GM18508 (cell line): ENCODE measurements at regions not wholly inside any gene's neighbourhood (a gene's known extent, or its start where the extent isn't known, plus 50 kb on each side); places are given as distances from the start of the nearest gene placed in this dataset.
A peak's percentile ranks its signal among the peaks of the same experiment; 100 is the strongest.

ENCODE experiments used
- ATAC-seq: cut with Tn5 transposase; IDR thresholded peaks from one replicate; pipeline ENCODE4 v1.9.1; 2021; ENCODE audit warnings: moderate number of reproducible peaks; ENCODE audit not compliant: insufficient read depth, unreplicated experiment

GRCh38 chr2:153047220-153047619, 328.8 kb downstream of the ARL6IP6 start:
- no peak for ATAC-seq

GRCh38 chr2:153043385-153043784, 325.0 kb downstream of the ARL6IP6 start:
- no peak for ATAC-seq

GRCh38 chr2:153028626-153029025, 310.2 kb downstream of the ARL6IP6 start:
- ATAC-seq = no peak

DNA sequence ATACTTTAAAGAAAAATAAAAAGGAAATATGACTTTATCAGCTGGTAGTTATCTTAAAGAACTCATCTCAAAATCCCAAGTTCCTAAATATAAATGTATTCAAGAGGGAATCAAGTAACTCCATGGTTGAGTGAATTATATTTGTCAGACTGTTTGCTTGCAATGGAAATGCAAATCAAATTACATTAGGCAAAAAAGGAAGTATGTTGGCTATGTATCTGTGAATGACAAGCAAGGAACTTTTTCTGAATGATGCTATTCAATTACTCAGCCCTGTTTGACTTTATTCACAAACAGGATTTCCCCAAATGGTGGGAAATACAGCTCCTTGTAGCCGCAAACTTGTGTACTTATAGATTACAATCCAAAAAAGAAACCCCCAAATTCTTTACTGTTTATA, 309.1 kb downstream of the ARL6IP6 start:
- ATAC-seq = no peak

DNA sequence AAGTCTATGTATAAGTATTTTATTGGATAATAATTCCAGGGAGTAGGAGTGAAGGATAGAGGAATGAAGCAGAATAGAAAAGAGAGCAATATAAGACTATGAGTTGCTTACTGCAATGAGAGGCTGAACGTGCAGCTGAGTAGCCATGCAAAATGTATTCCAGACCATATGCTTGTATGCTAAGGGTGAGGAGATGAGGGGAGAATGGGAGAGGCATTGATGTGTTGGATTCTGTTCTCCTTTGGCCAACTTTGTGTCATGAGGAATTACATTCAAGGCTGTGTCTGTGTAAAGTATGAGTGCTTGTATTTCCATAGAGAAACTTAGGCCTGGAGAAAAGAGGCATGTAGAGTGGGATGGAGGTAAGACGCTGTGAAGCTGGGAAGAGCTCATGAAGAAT, 301.8 kb downstream of the ARL6IP6 start:
- no peak for ATAC-seq

DNA sequence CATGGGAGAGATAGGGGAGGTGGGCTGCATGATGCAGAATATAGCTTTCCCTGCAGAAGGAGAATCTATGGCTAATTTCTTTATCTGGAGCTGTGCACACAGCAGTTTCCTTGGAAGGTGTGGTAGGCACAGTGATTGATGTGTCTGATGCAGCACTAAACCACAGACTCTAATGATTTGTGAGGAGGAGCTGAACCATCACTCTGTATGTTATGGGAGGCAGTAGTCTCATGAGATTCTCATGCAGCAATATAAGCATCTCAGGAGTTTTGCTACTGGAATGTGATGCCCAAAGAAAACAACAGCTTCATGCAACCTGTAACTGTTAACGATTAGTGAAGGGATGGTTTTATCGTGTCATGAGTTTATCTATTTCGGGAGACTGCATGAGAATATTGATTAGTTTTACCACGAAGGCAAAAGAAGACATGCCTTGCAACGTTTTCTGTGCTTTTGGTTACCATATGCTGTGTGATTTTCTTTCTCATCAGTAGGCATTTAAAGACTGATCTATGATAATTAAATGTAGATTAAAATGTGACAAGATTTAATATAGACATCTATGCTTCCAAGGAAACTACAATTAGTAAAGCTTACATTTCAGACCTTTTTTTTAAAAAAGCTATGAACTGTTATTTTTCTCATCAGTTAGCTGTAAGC, 286.8 kb downstream of the ARL6IP6 start:
- no peak for ATAC-seq

DNA sequence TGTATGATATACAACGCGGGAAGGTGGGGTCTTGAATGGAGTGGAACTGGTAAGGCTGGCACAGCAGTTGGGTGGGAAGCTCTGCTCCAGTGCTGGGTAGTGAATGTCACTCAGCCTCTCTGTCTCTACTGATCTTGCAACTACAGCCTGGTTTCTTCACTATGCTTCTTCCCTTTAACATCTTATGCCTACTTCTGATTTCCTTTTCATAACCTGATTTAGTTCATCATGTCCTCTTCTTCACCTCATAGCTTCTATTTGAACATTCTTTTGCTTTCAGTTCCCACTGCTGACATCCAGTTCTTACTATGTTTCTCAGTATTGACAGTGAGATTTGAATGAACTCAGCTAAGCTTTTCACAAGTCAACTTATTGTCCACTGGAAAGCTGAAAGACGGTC, 286.2 kb downstream of the ARL6IP6 start:
- ATAC-seq = no peak

GRCh38 chr2:152974146-152974545, 255.7 kb downstream of the ARL6IP6 start:
- ATAC-seq = no peak

DNA sequence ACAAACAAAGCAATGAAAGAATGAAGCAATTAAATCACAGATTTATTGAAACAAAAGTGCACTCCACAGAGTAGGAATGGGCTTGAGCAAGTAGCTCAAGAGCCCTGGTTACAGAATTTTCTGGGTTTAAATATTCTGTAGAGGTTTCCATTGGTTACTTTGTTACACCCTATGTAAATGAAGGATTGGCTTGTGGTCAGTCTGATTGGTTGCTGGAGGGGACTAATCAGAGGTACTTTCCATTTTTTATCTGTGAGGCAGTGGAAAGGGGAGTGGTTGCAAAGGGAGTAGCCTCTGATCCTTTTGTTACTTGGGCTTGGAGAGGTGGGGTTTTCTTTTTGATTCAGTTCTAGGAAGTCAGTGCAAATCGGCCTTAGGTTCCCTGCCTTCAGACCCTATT, 253.3 kb downstream of the ARL6IP6 start:
- no peak for ATAC-seq

DNA sequence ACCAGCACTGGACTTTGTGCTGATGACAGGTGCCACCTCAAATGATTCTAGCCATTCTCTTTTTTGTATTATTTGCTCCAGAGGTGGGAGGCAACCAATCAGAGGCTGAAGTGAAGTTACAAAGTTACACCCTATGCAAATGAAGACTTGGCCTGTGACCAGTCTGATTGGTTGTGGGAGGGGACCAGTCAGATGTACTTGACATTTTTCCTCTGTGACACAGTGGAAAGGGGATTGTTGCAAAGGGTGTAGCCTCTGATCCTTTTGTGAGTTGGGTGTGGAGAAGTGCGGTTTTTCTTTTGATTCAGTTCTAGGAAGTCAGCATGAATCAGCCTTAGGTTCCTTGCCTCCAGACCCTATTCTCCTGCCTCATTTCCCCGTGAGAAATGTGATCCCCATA, 244.0 kb downstream of the ARL6IP6 start:
- ATAC-seq = no peak

DNA sequence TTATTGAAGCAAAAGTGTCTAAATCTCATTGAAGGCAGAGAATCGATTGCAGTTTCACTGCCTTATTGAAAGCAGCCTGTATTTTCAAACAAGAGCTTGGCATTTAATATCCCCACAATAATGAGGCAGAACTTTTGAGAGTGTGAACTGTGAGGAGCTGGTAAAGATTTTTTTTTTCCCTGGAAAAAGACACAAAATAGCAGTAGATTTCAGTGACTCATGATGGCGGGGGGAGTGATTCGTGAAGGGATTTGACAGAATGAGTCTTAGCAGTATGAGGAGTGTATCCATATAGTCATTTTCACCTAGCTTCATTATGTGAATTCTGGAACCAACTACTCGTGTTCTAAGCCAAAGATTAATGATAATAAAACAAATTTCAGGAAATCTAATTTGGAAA, 242.9 kb downstream of the ARL6IP6 start:
- no peak for ATAC-seq

DNA sequence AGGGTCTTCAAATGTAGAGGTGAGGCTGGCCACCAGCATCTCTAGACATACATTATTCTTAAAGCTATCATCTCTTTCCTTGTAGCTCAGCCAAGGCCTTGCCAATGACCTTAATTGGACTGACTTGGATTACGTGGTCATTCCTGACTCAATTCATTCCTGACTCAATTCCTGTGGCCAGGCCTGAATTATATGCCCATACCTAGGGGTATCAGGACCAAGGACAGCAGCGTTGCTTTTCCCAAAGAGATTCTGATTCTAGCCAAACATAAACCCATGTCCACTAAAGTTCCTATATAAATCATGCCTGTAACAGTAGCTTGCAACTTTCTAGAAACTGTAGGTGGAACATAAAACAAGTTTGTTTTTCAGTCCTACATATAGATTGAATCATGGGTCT, 231.7 kb downstream of the ARL6IP6 start:
- no peak for ATAC-seq

DNA sequence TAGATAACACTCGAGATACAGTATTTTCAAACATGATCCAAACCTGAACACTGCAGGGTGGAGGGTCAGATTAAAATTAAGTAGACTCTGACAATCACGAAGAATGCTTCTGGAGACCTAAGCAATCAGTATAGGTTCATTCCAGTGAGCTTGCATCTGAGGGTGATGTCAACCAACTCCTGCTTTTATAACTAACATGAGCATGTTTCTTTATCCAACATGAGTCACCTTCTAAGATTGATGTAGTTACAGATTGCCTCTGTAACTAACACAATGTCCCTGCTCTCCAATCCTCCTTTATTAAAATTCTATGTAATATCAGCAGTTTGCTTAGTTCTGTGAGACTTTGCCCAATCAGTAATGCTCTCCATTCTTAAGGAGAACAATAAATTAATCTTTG, 225.7 kb downstream of the ARL6IP6 start:
- no peak for ATAC-seq

DNA sequence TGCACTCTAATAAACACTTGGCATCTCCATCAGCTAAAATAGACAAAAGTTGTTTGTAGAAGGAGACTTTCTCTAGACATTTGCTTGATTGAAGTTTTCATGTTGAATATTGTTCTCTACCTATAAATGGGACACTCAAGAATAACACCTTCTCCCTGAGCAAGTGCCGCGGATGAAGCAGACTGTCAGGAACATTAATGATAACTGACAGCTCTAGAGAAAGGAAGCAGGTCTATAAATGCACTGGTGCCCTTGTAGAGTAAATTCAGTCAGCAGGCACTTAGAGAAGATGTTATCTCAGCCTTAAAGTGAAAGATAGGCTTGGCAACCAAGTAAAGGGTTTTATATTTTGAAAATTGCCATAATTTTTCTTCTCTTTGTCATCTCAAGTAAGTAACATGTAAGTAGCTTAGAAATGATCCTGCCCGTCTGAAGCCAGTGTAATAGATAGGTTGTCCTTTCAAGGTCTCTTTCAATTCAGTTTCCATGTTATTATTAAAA, 224.6 kb downstream of the ARL6IP6 start:
- no peak for ATAC-seq

GRCh38 chr2:152930501-152930900, 212.1 kb downstream of the ARL6IP6 start:
- no peak for ATAC-seq

- no peak for ATAC-seq
Measured at GRCh38 chr2:152929628-152930027, 211.2 kb downstream of the ARL6IP6 start.

- peak; percentile 68 for ATAC-seq
Measured at GRCh38 chr2:152925547-152926448, 207.4 kb downstream of the ARL6IP6 start.

DNA sequence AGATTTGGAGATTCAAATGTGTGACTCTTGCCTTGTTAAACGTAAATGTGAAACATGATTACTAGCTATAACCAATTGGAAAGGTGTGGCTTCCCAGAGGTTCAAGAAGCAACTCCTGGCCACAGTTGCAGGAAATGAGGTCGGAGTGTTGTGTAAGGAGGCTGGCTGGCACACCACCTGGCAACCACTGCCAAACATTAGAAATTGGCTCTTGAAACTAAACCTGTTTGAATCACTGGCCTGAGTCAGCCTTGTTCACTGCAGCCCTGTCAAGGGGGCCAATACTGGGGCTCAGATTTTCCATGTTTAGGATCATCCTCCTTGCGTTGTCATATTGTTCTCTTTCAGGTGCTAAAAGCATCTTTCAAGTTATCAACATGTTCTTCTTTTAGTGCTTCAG, 206.3 kb downstream of the ARL6IP6 start:
- ATAC-seq = no peak

- ATAC-seq = no peak
Measured at GRCh38 chr2:152924219-152924618, 205.8 kb downstream of the ARL6IP6 start.

GRCh38 chr2:152920846-152921245, 202.4 kb downstream of the ARL6IP6 start:
- ATAC-seq = no peak

DNA sequence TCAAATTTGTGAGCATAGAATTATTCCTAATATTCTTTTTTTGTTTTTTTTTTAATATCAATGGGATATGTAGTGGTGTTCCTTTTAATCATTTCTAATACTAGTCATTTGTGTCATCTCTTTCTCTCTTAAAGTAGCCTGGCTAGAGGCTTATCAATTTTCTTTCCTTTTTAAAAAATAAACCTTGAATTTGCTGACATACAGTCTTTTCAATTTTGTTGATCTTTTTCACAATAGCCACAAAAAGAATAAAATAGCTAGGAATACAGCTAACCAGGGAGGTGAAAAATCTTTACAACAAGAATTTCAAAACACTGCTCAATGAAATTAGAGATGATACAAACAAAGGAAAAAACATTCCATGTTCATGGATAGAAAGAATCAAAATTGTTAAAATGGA, 192.6 kb downstream of the ARL6IP6 start:
- no peak for ATAC-seq

DNA sequence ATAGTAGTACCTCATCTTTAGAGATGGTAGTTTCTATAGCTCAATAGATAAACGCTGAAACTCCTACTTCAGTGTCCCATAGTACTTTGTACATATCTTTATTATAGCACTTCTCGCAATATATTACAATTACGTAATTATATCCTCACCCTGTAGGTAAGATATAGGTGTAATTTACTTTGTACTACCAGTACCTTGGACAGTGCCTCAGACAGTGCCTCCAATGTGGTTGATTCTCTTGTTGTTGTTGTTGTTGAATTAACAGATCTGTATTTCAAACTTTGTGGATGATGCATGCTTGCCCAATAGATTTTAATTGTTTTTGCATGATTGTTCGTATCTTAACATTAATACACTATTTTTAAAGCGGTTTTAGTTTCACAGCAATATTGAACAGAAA, 188.6 kb downstream of the ARL6IP6 start:
- no peak for ATAC-seq
